HEK293 (cell line): ENCODE measurements at regions not wholly inside any gene's neighbourhood (a gene's known extent, or its start where the extent isn't known, plus 50 kb on each side); places are given as distances from the start of the nearest gene placed in this dataset.

Source experiments
- ZNF292 ChIP-seq: fragments of 450-650 bp; formaldehyde crosslinking; IDR thresholded peaks from 2 replicates; pipeline ENCODE4 v1.5.1; 2016; ENCODE audit warnings: low read depth, missing biosample characterization, missing genetic modification characterization, borderline replicate concordance
- TF ChIP-seq, protein P1 (sequence below): fragments of 450-650 bp; formaldehyde crosslinking; IDR thresholded peaks from 2 replicates; pipeline ENCODE4 v1.5.1; 2016; ENCODE audit warnings: missing biosample characterization, missing genetic modification characterization

DNA sequence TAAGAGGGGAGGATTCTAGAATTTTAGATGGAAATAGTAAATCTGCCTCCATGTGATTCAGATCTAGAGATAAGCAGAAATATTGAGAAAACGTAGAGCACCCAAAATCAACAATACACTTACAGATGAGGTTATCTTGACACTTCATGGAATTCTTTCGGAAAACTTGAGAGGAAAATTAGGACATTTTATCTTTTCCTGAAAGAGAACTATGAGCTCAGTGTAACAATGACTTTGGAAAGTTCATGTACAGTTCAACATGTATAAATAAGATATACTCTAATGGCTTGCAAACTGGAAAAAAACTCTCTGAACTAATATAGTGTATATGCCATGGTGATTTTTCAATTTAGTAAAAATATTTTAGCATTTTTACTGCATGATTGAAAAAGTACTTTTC lies 338.1 kb upstream of the NEGR1 start:
- TF ChIP-seq, protein P1, sequence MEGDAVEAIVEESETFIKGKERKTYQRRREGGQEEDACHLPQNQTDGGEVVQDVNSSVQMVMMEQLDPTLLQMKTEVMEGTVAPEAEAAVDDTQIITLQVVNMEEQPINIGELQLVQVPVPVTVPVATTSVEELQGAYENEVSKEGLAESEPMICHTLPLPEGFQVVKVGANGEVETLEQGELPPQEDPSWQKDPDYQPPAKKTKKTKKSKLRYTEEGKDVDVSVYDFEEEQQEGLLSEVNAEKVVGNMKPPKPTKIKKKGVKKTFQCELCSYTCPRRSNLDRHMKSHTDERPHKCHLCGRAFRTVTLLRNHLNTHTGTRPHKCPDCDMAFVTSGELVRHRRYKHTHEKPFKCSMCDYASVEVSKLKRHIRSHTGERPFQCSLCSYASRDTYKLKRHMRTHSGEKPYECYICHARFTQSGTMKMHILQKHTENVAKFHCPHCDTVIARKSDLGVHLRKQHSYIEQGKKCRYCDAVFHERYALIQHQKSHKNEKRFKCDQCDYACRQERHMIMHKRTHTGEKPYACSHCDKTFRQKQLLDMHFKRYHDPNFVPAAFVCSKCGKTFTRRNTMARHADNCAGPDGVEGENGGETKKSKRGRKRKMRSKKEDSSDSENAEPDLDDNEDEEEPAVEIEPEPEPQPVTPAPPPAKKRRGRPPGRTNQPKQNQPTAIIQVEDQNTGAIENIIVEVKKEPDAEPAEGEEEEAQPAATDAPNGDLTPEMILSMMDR: no peak
- no peak for TF ChIP-seq ZNF292 (tag by site-specific recombination)
